WERI-Rb-1 (cell line): ENCODE measurements at regions not wholly inside any gene's neighbourhood (a gene's known extent, or its start where the extent isn't known, plus 50 kb on each side); places are given as distances from the start of the nearest gene placed in this dataset.

Experiments
- DNase-seq: peaks from one replicate; pipeline ENCODE4 v3.0.0-alpha.2; 2020
- H3K27ac ChIP-seq: fragments of 250-450 bp; sonication (Bioruptor Pico); 2 replicates; pipeline ENCODE4 v1.5.1; 2020; ENCODE audit warnings: mild to moderate bottlenecking, moderate library complexity
- H3K27me3 ChIP-seq: fragments of 250-450 bp; sonication (Bioruptor Pico); 2 replicates; pipeline ENCODE4 v1.5.1; 2021; ENCODE audit warnings: mild to moderate bottlenecking, low read depth, moderate library complexity; ENCODE audit not compliant: insufficient read depth, severe bottlenecking
- H3K36me3 ChIP-seq: fragments of 250-450 bp; sonication (Bioruptor Pico); 2 replicates; pipeline ENCODE4 v1.5.1; 2020; ENCODE audit warnings: mild to moderate bottlenecking, moderate library complexity
- H3K4me3 ChIP-seq: 2 replicates; pipeline ENCODE4 v1.5.1; 2011; ENCODE audit warnings: low read depth, mild to moderate bottlenecking, control low read depth, low read length
- H3K9me3 ChIP-seq: fragments of 250-450 bp; sonication (Bioruptor Pico); 2 replicates; pipeline ENCODE4 v1.5.1; 2021; ENCODE audit warnings: mild to moderate bottlenecking, moderate library complexity; ENCODE audit not compliant: severe bottlenecking
- CTCF ChIP-seq: IDR thresholded peaks from 2 replicates; pipeline ENCODE4 v1.5.1; 2011; ENCODE audit warnings: low read depth, mild to moderate bottlenecking, control low read depth, inconsistent platforms, low read length

GRCh38 chr20:7379621-7380220 is 560.5 kb downstream of the HAO1 start:
- no peak for DNase-seq
- no peaks in the 10 kb centered on the region for H3K36me3 ChIP-seq
- H3K27me3 ChIP-seq = no peaks in the 10 kb centered on the region
- TF ChIP-seq CTCF = no peak
- H3K4me3 ChIP-seq = no peak overlapping the region
- no peak overlapping the region for H3K27ac ChIP-seq
- no peaks in the 10 kb centered on the region for H3K9me3 ChIP-seq

DNA sequence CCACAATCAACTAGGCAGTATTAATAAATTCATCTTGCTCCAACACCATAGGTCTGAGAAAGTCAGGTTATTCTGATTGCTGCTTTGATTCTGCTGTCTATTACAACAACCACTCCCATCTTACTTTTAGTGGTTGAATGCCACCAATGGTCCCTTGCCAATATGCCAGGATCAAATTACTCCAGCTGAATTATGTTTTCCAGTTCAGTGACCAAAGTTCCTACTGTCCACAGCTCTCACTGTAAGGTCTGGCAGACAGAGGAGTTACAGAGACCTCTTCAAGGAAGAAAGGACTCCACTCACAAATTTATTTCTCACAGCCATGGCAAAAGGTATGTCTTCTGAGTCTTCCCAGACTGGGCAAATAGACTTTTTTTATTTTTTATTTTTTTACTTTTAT is 557.0 kb downstream of the HAO1 start:
- TF ChIP-seq CTCF = no peak
- no peaks in the 10 kb centered on the region for H3K27me3 ChIP-seq
- DNase-seq = no peak
- H3K27ac ChIP-seq = no peak overlapping the region
- H3K9me3 ChIP-seq = no peaks in the 10 kb centered on the region
- no peak overlapping the region for H3K4me3 ChIP-seq
- no peaks in the 10 kb centered on the region for H3K36me3 ChIP-seq

DNA sequence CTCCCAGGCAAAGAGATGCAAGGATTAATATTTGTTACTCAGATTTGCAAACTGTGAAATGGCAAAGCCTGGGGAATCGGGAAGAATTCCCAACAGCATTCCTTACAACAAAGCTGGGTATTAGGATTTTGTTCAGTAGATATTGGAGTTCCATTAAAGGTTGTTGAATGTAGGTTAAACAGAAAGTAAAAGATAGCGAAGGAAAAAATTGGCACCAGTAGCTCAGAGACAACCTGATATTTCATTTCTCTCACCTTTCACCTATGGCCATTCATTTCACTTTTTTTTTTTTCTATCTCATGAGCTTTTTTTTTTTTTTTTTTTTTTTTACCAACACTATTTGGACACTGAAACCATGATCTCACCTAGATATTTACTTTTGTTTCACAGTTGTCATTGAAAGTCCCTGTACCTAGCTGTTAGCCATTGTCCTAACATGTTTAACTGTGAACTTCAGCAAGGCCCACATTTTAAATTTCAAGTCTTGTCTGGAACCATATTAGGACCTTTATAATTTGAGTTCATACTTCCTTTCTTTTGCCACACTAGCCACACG is 552.5 kb downstream of the HAO1 start:
- Histone ChIP-seq H3K9me3 (no peaks in the 10 kb centered on the region), H3K27me3 (no peaks in the 10 kb centered on the region), H3K27ac (no peak overlapping the region), H3K4me3 (no peak overlapping the region), H3K36me3 (no peaks in the 10 kb centered on the region)
- DNase-seq = no peak
- no peak for TF ChIP-seq CTCF

DNA sequence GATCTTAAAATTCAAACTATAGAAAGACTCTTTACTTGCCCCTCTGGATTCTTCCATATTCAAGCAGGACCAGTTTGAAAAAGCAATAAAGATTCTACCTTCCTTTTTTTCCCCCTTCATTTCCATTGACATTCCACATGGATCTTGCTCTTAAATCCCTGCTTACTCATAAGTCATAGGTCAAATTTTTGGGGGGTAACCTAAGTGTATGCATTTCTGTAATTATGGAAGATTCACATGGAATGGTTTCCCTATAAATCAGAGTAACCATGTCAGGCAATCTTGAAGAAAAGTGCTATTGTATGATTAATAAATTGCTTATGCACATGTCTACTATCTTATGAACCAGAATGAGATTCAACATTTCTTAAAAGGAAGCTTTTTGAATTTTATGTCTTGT is 551.0 kb downstream of the HAO1 start:
- no peak overlapping the region for H3K4me3 ChIP-seq
- DNase-seq = no peak
- H3K9me3 ChIP-seq = no peaks in the 10 kb centered on the region
- H3K36me3 ChIP-seq = no peaks in the 10 kb centered on the region
- no peaks in the 10 kb centered on the region for H3K27me3 ChIP-seq
- no peak for TF ChIP-seq CTCF
- no peak overlapping the region for H3K27ac ChIP-seq

- Histone ChIP-seq H3K27ac (no peak overlapping the region), H3K9me3 (no peaks in the 10 kb centered on the region), H3K4me3 (no peak overlapping the region), H3K27me3 (no peaks in the 10 kb centered on the region), H3K36me3 (no peaks in the 10 kb centered on the region)
- no peak for DNase-seq
- TF ChIP-seq CTCF = no peak
These were observed 547.6 kb downstream of the HAO1 start for GRCh38 chr20:7392542-7393206.
